ENCODE measurements at regions not wholly inside any gene's neighbourhood (a gene's known extent, or its start where the extent isn't known, plus 50 kb on each side); places are given as distances from the start of the nearest gene placed in this dataset.

DNA sequence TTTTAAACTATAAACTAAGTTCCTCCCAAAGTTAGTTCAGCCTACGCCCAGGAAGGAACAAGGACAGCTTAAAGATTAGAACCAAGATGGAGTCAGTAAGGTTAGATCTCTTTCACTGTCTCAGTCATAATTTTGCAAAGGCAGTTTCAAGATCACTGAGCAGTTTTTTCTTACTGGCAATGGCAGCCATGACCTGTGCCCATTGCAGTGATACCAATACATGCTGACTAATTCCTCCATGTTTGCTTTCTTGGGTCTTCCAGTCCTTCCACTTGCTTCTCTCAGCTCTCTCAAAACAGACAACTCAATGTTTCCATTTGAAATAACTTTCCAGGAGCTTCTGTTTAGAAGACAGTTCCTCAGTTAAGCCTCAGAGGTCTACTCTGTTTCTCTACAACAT is 79.5 kb downstream of the PCDH18 start:
- TF ChIP-seq, protein P1, sequence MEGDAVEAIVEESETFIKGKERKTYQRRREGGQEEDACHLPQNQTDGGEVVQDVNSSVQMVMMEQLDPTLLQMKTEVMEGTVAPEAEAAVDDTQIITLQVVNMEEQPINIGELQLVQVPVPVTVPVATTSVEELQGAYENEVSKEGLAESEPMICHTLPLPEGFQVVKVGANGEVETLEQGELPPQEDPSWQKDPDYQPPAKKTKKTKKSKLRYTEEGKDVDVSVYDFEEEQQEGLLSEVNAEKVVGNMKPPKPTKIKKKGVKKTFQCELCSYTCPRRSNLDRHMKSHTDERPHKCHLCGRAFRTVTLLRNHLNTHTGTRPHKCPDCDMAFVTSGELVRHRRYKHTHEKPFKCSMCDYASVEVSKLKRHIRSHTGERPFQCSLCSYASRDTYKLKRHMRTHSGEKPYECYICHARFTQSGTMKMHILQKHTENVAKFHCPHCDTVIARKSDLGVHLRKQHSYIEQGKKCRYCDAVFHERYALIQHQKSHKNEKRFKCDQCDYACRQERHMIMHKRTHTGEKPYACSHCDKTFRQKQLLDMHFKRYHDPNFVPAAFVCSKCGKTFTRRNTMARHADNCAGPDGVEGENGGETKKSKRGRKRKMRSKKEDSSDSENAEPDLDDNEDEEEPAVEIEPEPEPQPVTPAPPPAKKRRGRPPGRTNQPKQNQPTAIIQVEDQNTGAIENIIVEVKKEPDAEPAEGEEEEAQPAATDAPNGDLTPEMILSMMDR (IDR thresholded peaks at IDR 0.05; ENCODE audit: low read depth, low read length, poor library complexity, severe bottlenecking) = no peak
- TF ChIP-seq EZH2phosphoT487 (IDR thresholded peaks at IDR 0.05; ENCODE audit: borderline replicate concordance, low read length) = no peak
